ENCODE measurements at regions not wholly inside any gene's neighbourhood (a gene's known extent, or its start where the extent isn't known, plus 50 kb on each side); places are given as distances from the start of the nearest gene placed in this dataset.

DNA sequence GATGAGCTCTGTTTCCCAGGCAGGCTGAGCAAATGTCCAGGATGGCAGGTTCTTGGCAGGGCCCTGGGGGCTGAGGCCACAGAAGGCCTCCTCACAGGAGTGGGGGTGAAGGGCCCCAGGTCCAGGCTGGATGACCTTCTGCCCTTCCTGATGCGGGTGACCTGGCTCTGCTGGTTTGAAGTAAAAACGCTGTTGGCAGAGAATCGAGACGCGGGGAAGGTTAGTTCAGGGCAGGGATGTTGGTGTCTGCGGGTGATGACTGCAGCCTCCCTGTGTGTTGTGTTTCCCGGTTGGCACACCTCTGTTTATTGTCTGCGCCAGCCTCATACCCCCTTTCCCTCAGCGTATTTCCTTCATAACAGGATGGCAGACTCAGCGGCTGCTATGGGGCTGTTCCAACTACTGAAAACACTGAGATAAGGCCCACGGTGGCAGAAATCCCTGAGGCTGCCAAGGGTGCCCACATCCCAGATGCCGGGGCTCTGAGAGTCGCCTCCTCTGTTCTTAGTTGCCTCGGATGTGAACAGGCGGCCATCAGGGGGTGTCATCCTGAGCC is 104.6 kb downstream of the METRNL start:
- H3K36me3 ChIP-seq (ENCODE audit: control insufficient read depth, insufficient read depth, low read length), result no peaks in the 10 kb centered on the region
- no peak overlapping the region for H3K9ac ChIP-seq (ENCODE audit: low read length)
- no peak overlapping the region for H3K27ac ChIP-seq (ENCODE audit: low read depth, low read length)
- no peak overlapping the region for H3K4me3 ChIP-seq (ENCODE audit: low read length)
- no peaks in the 10 kb centered on the region for H3K27me3 ChIP-seq (ENCODE audit: control insufficient read depth, insufficient read depth, low read length)
- no peaks in the 10 kb centered on the region for H3K4me1 ChIP-seq (ENCODE audit: control insufficient read depth, insufficient read depth, low read length)

DNA sequence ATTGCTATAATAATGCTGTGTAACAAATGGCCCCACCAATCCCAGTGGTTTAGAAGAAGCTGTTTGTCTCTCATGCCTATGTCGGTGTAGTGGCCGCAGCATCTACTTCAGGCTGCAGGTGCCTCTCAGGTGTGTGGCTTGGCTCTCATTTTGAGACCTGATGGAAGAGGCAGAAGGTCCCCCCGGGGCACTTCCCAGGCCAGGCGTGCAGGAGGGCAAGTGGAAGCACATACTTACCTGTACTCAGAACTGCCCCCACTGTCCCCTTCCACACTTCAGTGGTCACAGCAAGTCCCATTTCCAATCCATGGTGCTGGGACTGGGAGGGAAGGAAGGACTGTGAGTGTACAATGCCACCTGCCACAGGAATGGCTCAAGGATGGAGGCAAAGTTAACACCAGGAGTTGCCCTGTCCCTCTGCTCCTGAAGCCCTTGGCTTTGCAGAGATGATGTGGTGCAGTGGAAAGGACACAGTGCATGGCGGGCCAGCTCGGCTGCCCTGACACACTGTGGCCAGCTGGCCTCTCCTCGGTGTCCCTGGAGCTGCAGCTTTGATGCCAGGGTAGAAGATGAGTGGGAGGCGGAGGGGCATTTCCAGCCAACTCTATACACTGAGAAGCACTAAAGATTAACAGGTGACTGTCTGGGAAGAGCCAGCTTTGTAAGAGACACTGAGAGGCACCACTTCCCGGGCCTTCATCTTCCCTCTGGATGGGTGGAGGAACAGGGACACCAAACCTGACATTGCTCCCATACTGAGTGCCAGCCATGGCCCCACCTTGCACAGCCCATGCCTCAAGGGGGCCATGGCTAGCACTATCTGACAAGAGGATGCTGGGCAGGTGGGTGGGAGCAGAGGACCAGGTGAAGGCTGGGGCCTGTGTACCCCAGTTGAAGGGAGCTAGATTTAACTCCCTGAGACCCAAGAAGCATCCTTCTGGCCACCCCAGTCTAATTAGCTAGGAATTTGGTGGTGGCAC is 105.9 kb downstream of the METRNL start:
- H3K9ac ChIP-seq (ENCODE audit: low read length), result no peak overlapping the region
- no peaks in the 10 kb centered on the region for H3K36me3 ChIP-seq (ENCODE audit: control insufficient read depth, insufficient read depth, low read length)
- H3K27me3 ChIP-seq (ENCODE audit: control insufficient read depth, insufficient read depth, low read length), result no peaks in the 10 kb centered on the region
- H3K4me3 ChIP-seq (ENCODE audit: low read length), result no peak overlapping the region
- no peak overlapping the region for H3K27ac ChIP-seq (ENCODE audit: low read depth, low read length)
- H3K4me1 ChIP-seq (ENCODE audit: control insufficient read depth, insufficient read depth, low read length), result no peaks in the 10 kb centered on the region

DNA sequence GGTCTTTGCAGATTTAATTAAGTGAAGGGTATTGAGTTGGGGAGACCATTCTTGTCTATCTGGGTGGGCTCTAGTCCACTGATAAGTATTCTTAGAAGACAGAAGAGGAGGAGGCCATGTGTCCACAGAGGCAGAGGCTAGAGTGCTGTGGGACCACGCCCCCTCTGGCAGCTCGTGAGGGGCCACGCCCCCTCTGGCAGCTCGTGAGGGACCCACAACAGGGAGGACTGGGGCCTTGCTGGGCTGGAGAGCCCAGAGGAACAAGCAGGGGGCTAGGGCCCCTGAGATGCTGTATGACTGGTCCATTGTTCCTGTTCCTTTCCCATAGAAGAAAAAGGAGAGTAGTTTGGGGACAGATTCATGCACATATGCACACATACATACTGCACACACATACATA is 106.8 kb downstream of the METRNL start:
- H3K27me3 ChIP-seq (ENCODE audit: control insufficient read depth, insufficient read depth, low read length), result no peaks in the 10 kb centered on the region
- no peaks in the 10 kb centered on the region for H3K36me3 ChIP-seq (ENCODE audit: control insufficient read depth, insufficient read depth, low read length)
- H3K4me1 ChIP-seq (ENCODE audit: control insufficient read depth, insufficient read depth, low read length), result no peaks in the 10 kb centered on the region
- no peak overlapping the region for H3K4me3 ChIP-seq (ENCODE audit: low read length)
- H3K27ac ChIP-seq (ENCODE audit: low read depth, low read length), result no peak overlapping the region
- no peak overlapping the region for H3K9ac ChIP-seq (ENCODE audit: low read length)

DNA sequence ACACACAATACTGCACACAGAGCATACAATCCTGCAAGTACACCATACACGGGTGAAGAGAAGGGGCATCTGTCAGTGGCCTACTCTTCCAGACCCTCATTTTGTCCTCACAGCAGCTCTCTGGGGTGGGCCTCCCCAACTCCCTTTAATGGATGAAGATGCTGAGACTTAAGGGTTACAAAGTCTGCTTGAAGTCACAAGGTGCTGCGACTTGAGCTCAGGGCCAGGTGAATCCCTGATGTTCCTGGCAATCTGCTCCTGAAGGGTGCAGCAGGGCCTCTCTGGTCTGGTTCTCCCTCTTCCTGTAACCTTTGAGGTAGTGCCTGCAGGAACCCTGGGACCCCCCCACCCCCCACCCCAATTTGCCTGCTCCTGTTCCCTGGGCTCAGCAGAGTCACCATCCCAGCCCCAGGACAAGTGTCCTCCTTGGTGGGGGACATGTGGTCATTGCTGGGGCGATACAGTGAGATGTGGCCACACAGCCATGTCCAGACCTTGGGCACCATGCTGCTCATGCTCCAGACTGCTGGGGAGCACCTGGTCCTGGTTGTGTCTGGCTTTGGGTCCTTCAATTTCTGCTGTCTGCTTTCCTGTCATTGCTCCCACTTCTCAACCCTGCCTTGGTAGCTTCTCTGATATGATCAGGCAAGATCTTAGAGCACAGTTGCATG is 107.5 kb downstream of the METRNL start:
- Histone ChIP-seq H3K27ac (ENCODE audit: low read depth, low read length) (no peak overlapping the region), H3K27me3 (ENCODE audit: control insufficient read depth, insufficient read depth, low read length) (no peaks in the 10 kb centered on the region), H3K36me3 (ENCODE audit: control insufficient read depth, insufficient read depth, low read length) (no peaks in the 10 kb centered on the region), H3K9ac (ENCODE audit: low read length) (no peak overlapping the region), H3K4me3 (ENCODE audit: low read length) (no peak overlapping the region), H3K4me1 (ENCODE audit: control insufficient read depth, insufficient read depth, low read length) (no peaks in the 10 kb centered on the region)

DNA sequence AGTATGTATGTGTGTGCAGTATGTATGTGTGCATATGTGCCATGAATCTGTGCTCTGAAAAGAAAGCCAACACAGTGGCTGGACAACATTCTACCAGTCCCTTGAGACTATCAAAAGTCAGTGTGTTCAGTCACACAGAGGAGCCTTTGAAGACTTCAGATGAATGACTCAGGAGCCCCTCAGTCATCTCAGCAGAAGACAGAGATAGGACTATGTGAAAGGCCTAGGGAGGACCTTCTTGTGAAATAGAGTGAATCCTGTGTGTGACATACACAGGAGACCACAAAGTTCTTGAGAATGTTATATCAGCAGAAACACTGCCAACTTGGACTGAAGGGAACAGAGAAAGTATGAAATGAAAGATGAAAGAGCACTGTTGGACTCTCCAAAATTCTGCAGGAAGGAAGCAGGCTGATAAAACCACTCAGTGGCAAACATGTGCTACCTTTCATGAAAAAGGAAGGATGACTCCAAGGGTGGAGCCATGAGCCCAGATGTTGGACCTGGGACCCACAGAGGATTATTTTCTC is 108.4 kb downstream of the METRNL start:
- Histone ChIP-seq H3K9ac (ENCODE audit: low read length) (no peak overlapping the region), H3K36me3 (ENCODE audit: control insufficient read depth, insufficient read depth, low read length) (no peaks in the 10 kb centered on the region), H3K4me1 (ENCODE audit: control insufficient read depth, insufficient read depth, low read length) (no peaks in the 10 kb centered on the region), H3K27ac (ENCODE audit: low read depth, low read length) (no peak overlapping the region), H3K27me3 (ENCODE audit: control insufficient read depth, insufficient read depth, low read length) (no peaks in the 10 kb centered on the region), H3K4me3 (ENCODE audit: low read length) (no peak overlapping the region)

DNA sequence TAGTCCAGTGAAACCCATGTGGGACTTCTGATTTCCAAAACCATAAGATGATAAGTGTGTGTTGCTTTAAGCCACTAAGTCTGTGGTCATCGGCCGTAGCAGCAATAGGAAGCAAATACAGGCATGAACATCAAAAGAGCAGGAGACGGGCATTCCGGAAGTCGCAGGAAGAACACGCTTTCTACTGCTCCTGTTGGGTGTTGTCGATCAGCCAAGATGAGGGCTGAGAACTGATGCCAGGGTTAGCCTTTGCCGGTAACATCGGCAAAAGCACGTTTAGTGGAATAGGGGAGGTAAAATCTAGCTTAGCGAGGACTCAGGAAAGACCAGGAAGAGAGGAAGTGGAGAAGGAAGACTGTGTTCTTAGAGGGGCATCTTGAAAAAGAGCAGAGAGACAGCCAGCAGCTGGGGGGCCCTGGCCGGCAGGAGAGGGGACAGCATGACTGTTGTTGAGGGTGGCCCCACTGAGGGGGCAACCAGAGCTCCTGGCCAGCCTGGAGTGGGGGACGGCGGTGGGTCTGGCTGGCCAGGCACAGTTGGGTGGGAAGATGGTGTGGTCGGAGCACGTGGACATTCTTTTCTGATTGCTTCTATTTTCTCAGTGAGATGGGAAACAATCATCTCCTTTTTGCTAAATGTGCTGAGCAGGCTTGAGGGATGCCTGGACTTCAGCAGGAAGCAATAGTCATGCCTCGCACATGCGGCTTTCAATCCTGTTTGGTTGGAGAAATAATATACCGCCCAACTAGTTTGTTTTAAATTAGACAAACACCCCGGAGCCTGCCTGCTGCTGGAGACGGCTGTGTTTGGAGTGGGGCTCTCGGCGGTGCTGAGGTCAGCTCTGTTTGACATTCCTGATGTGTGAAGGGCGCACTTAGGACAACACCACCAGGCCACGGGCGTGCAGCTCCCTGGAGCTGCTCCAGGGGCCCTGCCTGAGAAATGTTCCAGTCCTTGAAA is 109.9 kb downstream of the METRNL start:
- H3K27ac ChIP-seq (ENCODE audit: low read depth, low read length), result no peak overlapping the region
- no peaks in the 10 kb centered on the region for H3K27me3 ChIP-seq (ENCODE audit: control insufficient read depth, insufficient read depth, low read length)
- H3K4me3 ChIP-seq (ENCODE audit: low read length), result no peak overlapping the region
- H3K4me1 ChIP-seq (ENCODE audit: control insufficient read depth, insufficient read depth, low read length), result no peaks in the 10 kb centered on the region
- H3K9ac ChIP-seq (ENCODE audit: low read length), result no peak overlapping the region
- H3K36me3 ChIP-seq (ENCODE audit: control insufficient read depth, insufficient read depth, low read length), result no peaks in the 10 kb centered on the region

DNA sequence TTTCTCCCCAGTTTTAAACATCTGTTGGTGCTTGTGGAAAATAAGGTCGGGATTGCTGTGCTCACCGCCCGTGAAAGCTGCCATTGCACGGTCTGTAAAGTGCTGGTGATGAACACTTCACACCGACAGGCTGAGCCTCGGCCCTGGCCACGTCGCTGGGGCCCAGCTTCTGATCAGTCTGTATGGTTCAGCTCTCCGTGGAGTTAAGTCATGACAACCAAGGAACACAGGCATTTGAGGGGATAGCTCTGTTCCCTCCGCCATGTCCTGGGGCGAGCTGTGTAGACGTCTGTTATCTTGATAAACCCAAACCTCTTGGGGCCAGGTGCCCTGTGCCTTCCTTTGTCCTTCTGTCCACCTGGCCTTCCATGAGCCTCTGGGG is 110.6 kb downstream of the METRNL start:
- H3K36me3 ChIP-seq (ENCODE audit: control insufficient read depth, insufficient read depth, low read length), result no peaks in the 10 kb centered on the region

DNA sequence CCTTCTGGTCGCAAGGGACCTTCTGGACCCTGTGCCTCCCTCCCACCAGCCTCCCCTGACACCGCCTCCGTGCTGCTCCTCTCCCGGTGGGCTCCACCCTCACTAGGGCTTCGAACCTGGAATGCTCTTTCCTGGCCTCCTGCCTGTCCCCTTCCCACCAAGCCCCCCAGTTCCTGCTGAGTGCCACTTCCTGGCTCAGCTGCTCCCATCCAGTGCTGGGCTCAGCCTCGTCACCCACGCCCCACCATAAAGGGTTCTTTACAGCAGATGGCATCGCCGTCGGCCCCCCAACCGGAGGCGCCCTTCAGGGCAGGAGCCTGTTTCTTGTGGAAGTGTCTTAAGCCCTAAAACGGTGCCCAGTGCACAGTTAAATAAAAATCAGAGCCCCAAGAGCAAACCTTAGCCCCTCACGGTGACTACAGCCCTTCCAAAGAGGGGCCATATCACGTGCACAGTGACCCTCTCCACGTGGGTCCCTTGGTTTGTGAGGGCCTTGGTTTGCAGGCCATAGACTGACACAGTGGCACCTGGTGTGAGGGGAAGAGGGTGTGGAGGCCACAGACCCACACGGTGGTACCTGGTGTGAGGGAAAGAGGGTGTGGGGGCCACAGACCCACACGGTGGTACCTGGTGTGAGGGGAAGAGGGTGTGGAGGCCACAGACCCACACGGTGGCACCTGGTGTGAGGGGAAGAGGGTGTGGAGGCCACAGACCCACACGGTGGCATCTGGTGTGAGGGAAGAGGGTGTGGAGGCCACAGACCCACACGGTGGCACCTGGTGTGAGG is 111.4 kb downstream of the METRNL start:
- H3K36me3 ChIP-seq (ENCODE audit: control insufficient read depth, insufficient read depth, low read length), result no peaks in the 10 kb centered on the region
- no peaks in the 10 kb centered on the region for H3K27me3 ChIP-seq (ENCODE audit: control insufficient read depth, insufficient read depth, low read length)
- no peak overlapping the region for H3K9ac ChIP-seq (ENCODE audit: low read length)
- no peaks in the 10 kb centered on the region for H3K4me1 ChIP-seq (ENCODE audit: control insufficient read depth, insufficient read depth, low read length)
- H3K27ac ChIP-seq (ENCODE audit: low read depth, low read length), result no peak overlapping the region
- no peak overlapping the region for H3K4me3 ChIP-seq (ENCODE audit: low read length)

More for the DNA sequence above, 110.6 kb downstream of the METRNL start:
- Histone ChIP-seq H3K27ac (ENCODE audit: low read depth, low read length) (no peak overlapping the region), H3K4me1 (ENCODE audit: control insufficient read depth, insufficient read depth, low read length) (no peaks in the 10 kb centered on the region), H3K4me3 (ENCODE audit: low read length) (no peak overlapping the region), H3K9ac (ENCODE audit: low read length) (no peak overlapping the region), H3K27me3 (ENCODE audit: control insufficient read depth, insufficient read depth, low read length) (no peaks in the 10 kb centered on the region)

DNA sequence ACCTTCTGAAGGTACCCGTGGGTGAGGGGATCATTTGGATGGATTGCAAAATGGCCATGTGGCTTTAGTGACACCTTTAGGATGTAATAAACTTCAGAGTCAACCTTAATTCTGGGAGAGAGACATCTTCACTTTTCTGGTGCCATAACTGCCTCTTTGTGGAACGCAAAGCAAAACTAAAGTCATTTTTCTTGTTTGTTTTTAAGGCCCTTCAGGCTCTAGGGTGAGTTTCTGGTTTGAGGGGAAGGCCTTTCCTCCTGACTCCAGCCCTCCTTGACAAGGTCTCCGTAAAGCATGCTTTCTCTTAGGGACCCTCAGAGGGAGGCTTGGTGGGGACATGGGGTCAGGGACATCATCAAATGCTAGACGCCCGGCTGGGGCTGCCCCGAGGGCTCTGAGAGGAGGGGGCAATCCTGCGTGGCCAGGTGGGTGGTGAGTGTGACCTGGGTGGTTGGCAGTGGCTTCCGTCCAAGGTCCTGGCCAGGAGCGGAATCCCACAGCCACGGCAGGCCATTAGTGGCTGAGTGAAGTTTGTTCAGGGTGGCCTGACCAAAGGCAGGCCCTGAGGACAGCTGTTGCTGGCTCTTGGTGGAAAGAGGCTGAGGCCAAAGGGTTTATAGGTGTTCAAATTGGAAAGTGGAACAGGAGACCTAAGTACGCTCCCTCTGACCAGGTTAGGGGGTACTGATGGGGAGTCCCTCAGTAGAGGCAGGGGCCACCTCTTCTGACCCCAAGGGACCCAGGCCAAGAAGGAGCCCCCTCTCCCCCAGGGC is 112.2 kb downstream of the METRNL start:
- Histone ChIP-seq H3K27me3 (ENCODE audit: control insufficient read depth, insufficient read depth, low read length) (no peaks in the 10 kb centered on the region), H3K4me1 (ENCODE audit: control insufficient read depth, insufficient read depth, low read length) (no peaks in the 10 kb centered on the region), H3K36me3 (ENCODE audit: control insufficient read depth, insufficient read depth, low read length) (no peaks in the 10 kb centered on the region), H3K27ac (ENCODE audit: low read depth, low read length) (no peak overlapping the region), H3K4me3 (ENCODE audit: low read length) (no peak overlapping the region), H3K9ac (ENCODE audit: low read length) (no peak overlapping the region)

DNA sequence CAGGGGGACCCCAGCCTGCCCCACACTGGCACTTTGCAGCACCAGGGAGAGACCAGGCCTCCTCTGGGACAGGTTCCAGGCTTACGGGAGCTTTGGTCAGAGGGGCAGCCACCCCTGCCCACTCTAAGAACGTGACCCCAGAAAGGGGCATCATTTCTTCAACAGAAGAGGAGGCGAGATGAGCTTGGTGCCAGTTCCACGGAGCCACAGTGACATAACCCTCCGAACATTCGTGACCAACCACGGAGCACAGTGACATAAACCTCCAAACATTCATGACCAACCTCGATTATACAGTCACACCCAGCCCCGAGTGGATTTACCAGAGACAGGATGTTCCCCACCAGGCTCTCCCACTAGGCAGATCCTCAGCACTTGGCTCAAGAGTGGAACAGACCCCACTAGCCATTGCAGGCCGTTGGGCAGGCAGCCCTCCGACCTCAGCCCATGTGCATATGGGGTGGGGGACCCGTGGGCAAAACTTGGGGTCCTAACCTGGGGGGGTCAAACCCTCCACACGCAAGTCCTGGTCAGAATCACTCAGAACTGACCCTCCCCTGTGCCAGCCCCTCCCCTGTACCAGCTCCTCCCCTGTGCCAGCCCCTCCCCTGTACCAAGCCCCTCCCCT is 112.9 kb downstream of the METRNL start:
- H3K27ac ChIP-seq (ENCODE audit: low read depth, low read length), result no peak overlapping the region

More for the DNA sequence above, 112.9 kb downstream of the METRNL start:
- no peaks in the 10 kb centered on the region for H3K36me3 ChIP-seq (ENCODE audit: control insufficient read depth, insufficient read depth, low read length)
- no peaks in the 10 kb centered on the region for H3K4me1 ChIP-seq (ENCODE audit: control insufficient read depth, insufficient read depth, low read length)
- no peak overlapping the region for H3K9ac ChIP-seq (ENCODE audit: low read length)
- H3K4me3 ChIP-seq (ENCODE audit: low read length), result no peak overlapping the region
- no peaks in the 10 kb centered on the region for H3K27me3 ChIP-seq (ENCODE audit: control insufficient read depth, insufficient read depth, low read length)

Measured in rectal smooth muscle tissue (tissue), 1 donor.